Vagina (tissue), 2 donors: ENCODE measurements at regions not wholly inside any gene's neighbourhood (a gene's known extent, or its start where the extent isn't known, plus 50 kb on each side); places are given as distances from the start of the nearest gene placed in this dataset.

Experiments used
- DNase-seq, 2 donors: peaks; one replicate each; pipeline ENCODE4 v3.0.0-alpha.2; 2017; ENCODE audit errors: extremely low spot score in 2 of 2
- H3K27ac ChIP-seq: fragments of 200-600 bp; sonication (generic); one replicate; pipeline ENCODE4 v1.5.1; 2019
- H3K27me3 ChIP-seq: fragments of 200-600 bp; sonication (generic); one replicate; pipeline ENCODE4 v1.5.1; 2019
- H3K36me3 ChIP-seq, 2 donors: fragments of 200-600 bp; sonication (generic); one replicate each; pipeline ENCODE4 v1.5.1; 2017 to 2019
- H3K4me1 ChIP-seq: fragments of 200-600 bp; sonication (generic); one replicate; pipeline ENCODE4 v1.5.1; 2019
- H3K4me3 ChIP-seq, 2 donors: fragments of 200-600 bp; sonication (generic); 1 replicate in 1 of 2; 2 replicates in 1 of 2; pipeline ENCODE4 v1.5.1; 2016 to 2019
- H3K9me3 ChIP-seq: fragments of 200-600 bp; sonication (generic); one replicate; pipeline ENCODE4 v1.5.1; 2019
- POLR2A ChIP-seq, 2 donors: fragments of 450-650 bp; IDR thresholded peaks; one replicate each; pipeline ENCODE4 v1.6.1; 2017; ENCODE audit warnings: antibody characterized with exemption in 2 of 2, mild to moderate bottlenecking in 2 of 2, moderate library complexity in 2 of 2
- POLR2AphosphoS5 ChIP-seq, 2 donors: sonication (generic); formaldehyde crosslinking; IDR thresholded peaks; one replicate each; pipeline ENCODE4 v1.9.0; 2017; ENCODE audit warnings: antibody characterized with exemption in 2 of 2, mild to moderate bottlenecking in 2 of 2, low read depth in 1 of 2; ENCODE audit not compliant: insufficient read depth in 1 of 2
- intact Hi-C: fragments of 100-400 bp; cut with DNase I; formaldehyde crosslinking; loops from one replicate; pipeline ENCODE4 v1.15.1; 2023
- TF ChIP-seq, protein P1 (sequence below), 3 experiments: fragments of 450-650 bp in 2 of 3; fragments of 200-600 bp in 1 of 3; sonication (generic) in 1 of 3; IDR thresholded peaks; one replicate each; pipeline ENCODE4 v1.5.1; 2017 to 2019; ENCODE audit warnings: antibody characterized with exemption in 3 of 3, mild to moderate bottlenecking in 2 of 3, moderate library complexity in 2 of 3

DNA sequence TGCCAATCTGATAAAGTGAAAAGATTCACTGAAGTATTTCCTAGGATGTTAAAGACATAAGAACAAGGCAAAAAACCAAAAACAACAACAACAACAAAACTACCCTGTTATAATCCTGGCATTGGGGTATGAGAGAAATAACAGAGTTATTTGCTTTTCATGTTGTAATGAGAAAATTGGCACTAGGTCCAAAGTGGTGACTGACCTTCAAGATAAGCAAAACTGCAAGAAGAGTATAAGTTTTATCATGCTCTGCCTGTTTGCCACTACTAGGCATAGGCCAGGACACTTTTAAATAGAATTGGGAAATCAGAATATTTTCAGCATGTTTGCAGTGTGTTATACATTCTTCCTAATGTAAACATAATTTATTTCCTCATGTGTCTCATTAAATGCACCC, 140.1 kb upstream of the CPM start:
- Histone ChIP-seq H3K27ac (no peak overlapping the region), H3K4me1 (no peaks in the 10 kb centered on the region), H3K27me3 (no peaks in the 10 kb centered on the region), H3K36me3 (no peaks in the 10 kb centered on the region), H3K4me3 (no peak overlapping the region), H3K9me3 (no peaks in the 10 kb centered on the region)
- TF ChIP-seq, protein P1, sequence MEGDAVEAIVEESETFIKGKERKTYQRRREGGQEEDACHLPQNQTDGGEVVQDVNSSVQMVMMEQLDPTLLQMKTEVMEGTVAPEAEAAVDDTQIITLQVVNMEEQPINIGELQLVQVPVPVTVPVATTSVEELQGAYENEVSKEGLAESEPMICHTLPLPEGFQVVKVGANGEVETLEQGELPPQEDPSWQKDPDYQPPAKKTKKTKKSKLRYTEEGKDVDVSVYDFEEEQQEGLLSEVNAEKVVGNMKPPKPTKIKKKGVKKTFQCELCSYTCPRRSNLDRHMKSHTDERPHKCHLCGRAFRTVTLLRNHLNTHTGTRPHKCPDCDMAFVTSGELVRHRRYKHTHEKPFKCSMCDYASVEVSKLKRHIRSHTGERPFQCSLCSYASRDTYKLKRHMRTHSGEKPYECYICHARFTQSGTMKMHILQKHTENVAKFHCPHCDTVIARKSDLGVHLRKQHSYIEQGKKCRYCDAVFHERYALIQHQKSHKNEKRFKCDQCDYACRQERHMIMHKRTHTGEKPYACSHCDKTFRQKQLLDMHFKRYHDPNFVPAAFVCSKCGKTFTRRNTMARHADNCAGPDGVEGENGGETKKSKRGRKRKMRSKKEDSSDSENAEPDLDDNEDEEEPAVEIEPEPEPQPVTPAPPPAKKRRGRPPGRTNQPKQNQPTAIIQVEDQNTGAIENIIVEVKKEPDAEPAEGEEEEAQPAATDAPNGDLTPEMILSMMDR (IDR thresholded peaks at IDR 0.05): no peak
- TF ChIP-seq POLR2A (IDR thresholded peaks at IDR 0.05) (no peak), POLR2AphosphoS5 (IDR thresholded peaks at IDR 0.05; ENCODE audit: insufficient read depth in 1 of 2, low read depth in 1 of 2) (no peak)
- DNase-seq: no peak
- intact Hi-C loops: loop anchor here (10.0 kb wide), 1 partner anchor 178 kb away; no protein-coding TSS in a partner anchor

DNA sequence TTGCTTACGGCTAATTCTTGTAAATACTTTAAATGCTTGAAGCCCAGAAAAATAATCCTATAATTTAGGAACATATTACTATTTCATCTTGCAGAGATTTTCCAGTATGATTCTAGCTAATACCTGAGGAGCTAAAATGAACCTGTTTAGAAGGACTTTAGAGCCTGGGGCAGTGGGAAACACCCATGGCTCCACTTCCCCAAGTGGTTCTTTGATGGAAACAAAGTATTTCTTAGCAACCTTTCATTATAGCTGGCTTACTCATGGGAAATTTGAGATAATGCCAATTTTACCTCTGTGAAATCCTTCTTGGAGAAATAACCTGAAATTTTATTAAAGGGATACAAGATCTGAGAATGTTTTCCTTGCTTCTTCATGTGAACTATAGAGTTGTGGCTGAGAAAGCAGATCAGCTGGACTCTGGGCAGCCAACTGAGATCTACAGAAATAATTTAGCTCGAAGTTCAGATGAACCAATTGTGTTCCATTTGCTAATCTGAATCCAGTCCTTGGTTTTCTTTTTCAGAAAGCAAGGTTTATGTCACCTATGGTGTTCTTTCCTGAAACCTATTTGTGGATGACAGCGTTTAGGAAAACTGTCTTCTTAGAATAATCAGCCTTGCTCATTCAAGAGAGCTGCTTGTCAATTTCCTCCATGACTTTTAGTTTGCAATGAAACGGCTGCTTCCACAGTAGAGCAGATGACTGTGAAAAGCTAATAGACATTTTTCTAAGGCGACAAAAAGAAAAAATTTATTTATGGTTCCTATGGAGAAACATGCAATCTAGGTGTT, 141.8 kb upstream of the CPM start:
- DNase-seq: no peak
- TF ChIP-seq POLR2A (IDR thresholded peaks at IDR 0.05): no peak
- H3K9me3 ChIP-seq: no peaks in the 10 kb centered on the region
- no peaks in the 10 kb centered on the region for H3K4me1 ChIP-seq
- intact Hi-C loops: loop anchor here (10.0 kb wide), 1 partner anchor 180 kb away; no protein-coding TSS in a partner anchor
- H3K4me3 ChIP-seq: no peak overlapping the region
- H3K27ac ChIP-seq: no peak overlapping the region
- no peaks in the 10 kb centered on the region for H3K36me3 ChIP-seq
- H3K27me3 ChIP-seq: no peaks in the 10 kb centered on the region

DNA sequence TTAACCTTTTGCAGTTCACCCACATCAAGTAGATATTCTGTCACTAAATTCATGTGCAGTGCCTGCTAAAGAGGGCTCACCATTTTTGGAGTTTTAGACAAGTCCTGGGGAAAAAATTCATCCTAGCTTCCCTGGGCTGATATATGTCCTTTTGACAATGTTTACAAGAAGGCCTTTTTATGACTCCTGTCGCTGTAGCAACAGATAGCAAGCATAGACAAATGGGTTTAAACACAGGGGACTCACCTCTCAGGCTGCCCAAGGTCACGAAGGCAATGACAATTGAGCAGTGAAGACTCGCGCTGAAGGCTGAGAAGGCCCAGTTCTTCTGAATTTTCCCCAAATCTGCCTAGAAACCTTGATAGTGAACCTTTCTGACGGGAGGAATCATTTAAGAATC, 150.7 kb upstream of the CPM start:
- no peak for DNase-seq
- no peak for TF ChIP-seq POLR2A (IDR thresholded peaks at IDR 0.05)
- TF ChIP-seq, protein P1 (IDR thresholded peaks at IDR 0.05): no peak
- no peak for TF ChIP-seq POLR2AphosphoS5 (IDR thresholded peaks at IDR 0.05; ENCODE audit: insufficient read depth in 1 of 2, low read depth in 1 of 2)
- no peaks in the 10 kb centered on the region for H3K36me3 ChIP-seq
- no peak overlapping the region for H3K4me3 ChIP-seq
- no peaks in the 10 kb centered on the region for H3K4me1 ChIP-seq
- no peaks in the 10 kb centered on the region for H3K27me3 ChIP-seq
- intact Hi-C loops: no loop called here
- H3K27ac ChIP-seq: no peak overlapping the region
- no peaks in the 10 kb centered on the region for H3K9me3 ChIP-seq

DNA sequence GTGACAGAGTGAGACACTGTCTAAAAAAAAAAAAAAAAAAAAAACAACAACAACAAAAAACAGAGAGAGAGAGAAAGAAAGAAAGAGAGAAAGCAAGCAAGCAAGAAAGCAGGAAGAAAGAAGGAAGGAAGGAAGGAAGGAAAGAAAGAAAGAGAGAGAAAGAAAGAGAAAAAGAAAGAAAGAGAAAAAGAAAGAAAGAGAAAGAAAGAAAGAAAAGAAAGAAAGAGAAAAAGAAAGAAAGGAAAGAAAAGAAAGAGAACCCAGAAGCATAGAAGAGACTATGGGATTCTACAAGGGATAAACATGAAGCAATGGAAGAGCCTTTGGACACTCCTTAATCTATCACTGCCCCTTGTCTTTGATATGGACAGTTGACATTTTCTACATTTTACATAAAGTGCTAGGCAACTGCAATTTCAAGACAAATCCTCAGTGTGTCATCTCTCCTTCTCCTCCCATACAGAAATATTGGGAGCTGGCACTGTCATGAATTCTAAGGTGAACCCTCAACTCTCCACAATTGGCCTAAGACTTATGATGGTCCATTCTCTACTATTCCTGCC, 151.9 kb upstream of the CPM start:
- intact Hi-C loops: no loop called here
- DNase-seq: no peak
- no peaks in the 10 kb centered on the region for H3K9me3 ChIP-seq
- no peak overlapping the region for H3K4me3 ChIP-seq
- no peak overlapping the region for H3K27ac ChIP-seq
- H3K27me3 ChIP-seq: no peaks in the 10 kb centered on the region
- TF ChIP-seq, protein P1 (IDR thresholded peaks at IDR 0.05): no peak
- TF ChIP-seq POLR2AphosphoS5 (IDR thresholded peaks at IDR 0.05; ENCODE audit: insufficient read depth in 1 of 2, low read depth in 1 of 2) (no peak), POLR2A (IDR thresholded peaks at IDR 0.05) (no peak)
- no peaks in the 10 kb centered on the region for H3K4me1 ChIP-seq
- no peaks in the 10 kb centered on the region for H3K36me3 ChIP-seq

DNA sequence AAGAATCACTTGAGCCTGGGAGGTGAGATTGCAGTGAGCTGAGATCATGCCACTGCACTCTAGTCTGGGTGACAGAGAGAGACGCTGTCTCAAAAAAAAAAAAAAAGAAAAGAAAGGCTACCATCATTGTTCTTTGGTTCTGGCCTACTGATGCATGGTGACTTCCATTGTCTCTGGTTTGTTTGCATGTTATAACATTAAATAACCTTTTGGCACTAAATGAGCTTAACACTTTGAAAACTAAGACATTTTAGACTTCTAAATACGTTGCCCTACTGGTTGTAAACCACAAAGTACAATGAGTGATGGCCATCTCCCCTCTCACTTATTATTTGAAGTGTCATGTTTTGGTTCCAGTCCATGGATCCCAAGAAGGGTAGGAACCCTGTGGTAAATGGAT, 152.9 kb upstream of the CPM start:
- no peaks in the 10 kb centered on the region for H3K4me1 ChIP-seq
- H3K27ac ChIP-seq: no peak overlapping the region
- H3K36me3 ChIP-seq: no peaks in the 10 kb centered on the region
- TF ChIP-seq, protein P1 (IDR thresholded peaks at IDR 0.05): no peak
- TF ChIP-seq POLR2AphosphoS5 (IDR thresholded peaks at IDR 0.05; ENCODE audit: insufficient read depth in 1 of 2, low read depth in 1 of 2) (no peak), POLR2A (IDR thresholded peaks at IDR 0.05) (no peak)
- H3K9me3 ChIP-seq: no peaks in the 10 kb centered on the region
- no peak for DNase-seq
- no peak overlapping the region for H3K4me3 ChIP-seq
- intact Hi-C loops: no loop called here
- no peaks in the 10 kb centered on the region for H3K27me3 ChIP-seq
